Astrocyte (in vitro differentiated cells and primary cell): ENCODE measurements at regions not wholly inside any gene's neighbourhood (a gene's known extent, or its start where the extent isn't known, plus 50 kb on each side); places are given as distances from the start of the nearest gene placed in this dataset.

Experiments
- DNase-seq: peaks from one replicate; pipeline ENCODE4 v3.0.0-alpha.2; 2010; ENCODE audit warnings: low read depth
- FAIRE-seq: peaks from 2 replicates; lab custom pipeline; 2011; peaks lifted over from hg19 to GRCh38; lab: Jason Lieb, UNC
- H2AFZ ChIP-seq: 2 replicates; pipeline ENCODE4 v1.6.0; 2012; ENCODE audit warnings: low read depth, low read length, inconsistent platforms
- H3K27ac ChIP-seq: 2 replicates; pipeline ENCODE4 v1.5.1; 2011; ENCODE audit warnings: low read depth, low read length, inconsistent platforms
- H3K27me3 ChIP-seq: 2 replicates; pipeline ENCODE4 v1.6.0; 2011; ENCODE audit warnings: low read length, inconsistent platforms; ENCODE audit not compliant: insufficient read depth
- H3K36me3 ChIP-seq: 2 replicates; pipeline ENCODE4 v1.5.1; 2011; ENCODE audit warnings: low read length, inconsistent platforms; ENCODE audit not compliant: insufficient read depth
- H3K4me1 ChIP-seq: 2 replicates; pipeline ENCODE4 v1.5.1; 2011; ENCODE audit warnings: low read length, inconsistent platforms; ENCODE audit not compliant: insufficient read depth
- H3K4me2 ChIP-seq: 2 replicates; pipeline ENCODE4 v1.6.0; 2012; ENCODE audit warnings: low read length, inconsistent platforms
- H3K4me3 ChIP-seq: 2 replicates; pipeline ENCODE4 v1.5.1; 2011; ENCODE audit warnings: low read depth, mild to moderate bottlenecking, low read length, inconsistent platforms; ENCODE audit not compliant: insufficient read depth
- H3K79me2 ChIP-seq: 2 replicates; pipeline ENCODE4 v1.6.0; 2012; ENCODE audit warnings: mild to moderate bottlenecking, low read length, inconsistent platforms; ENCODE audit not compliant: insufficient read depth
- H3K9ac ChIP-seq: 2 replicates; pipeline ENCODE4 v1.6.0; 2012; ENCODE audit warnings: mild to moderate bottlenecking, low read length, inconsistent platforms
- H3K9me3 ChIP-seq: 2 replicates; pipeline ENCODE4 v1.5.1; 2012; ENCODE audit warnings: low read depth, mild to moderate bottlenecking, low read length, inconsistent platforms; ENCODE audit not compliant: insufficient read depth
- H4K20me1 ChIP-seq: 2 replicates; pipeline ENCODE4 v1.6.0; 2012; ENCODE audit warnings: low read length, inconsistent platforms; ENCODE audit not compliant: insufficient read depth
- H3K27ac Mint-ChIP-seq: one replicate; pipeline ENCODE4 v1.8.0; 2021; ENCODE audit warnings: mild to moderate bottlenecking, mixed read lengths; ENCODE audit not compliant: unreplicated experiment
- H3K27me3 Mint-ChIP-seq: one replicate; pipeline ENCODE4 v1.8.0; 2021; ENCODE audit warnings: low read depth, mixed read lengths; ENCODE audit not compliant: unreplicated experiment
- H3K36me3 Mint-ChIP-seq: one replicate; pipeline ENCODE4 v1.8.0; 2021; ENCODE audit warnings: low read depth, mixed read lengths; ENCODE audit not compliant: unreplicated experiment
- H3K4me1 Mint-ChIP-seq: one replicate; pipeline ENCODE4 v1.8.0; 2021; ENCODE audit warnings: low read depth, mixed read lengths; ENCODE audit not compliant: unreplicated experiment
- H3K4me3 Mint-ChIP-seq: one replicate; pipeline ENCODE4 v1.8.0; 2021; ENCODE audit warnings: mild to moderate bottlenecking, moderate library complexity, mixed read lengths; ENCODE audit not compliant: unreplicated experiment
- H3K9me3 Mint-ChIP-seq: one replicate; pipeline ENCODE4 v1.8.0; 2021; ENCODE audit warnings: mild to moderate bottlenecking, mixed read lengths; ENCODE audit not compliant: unreplicated experiment
- EZH2 ChIP-seq: IDR thresholded peaks from 2 replicates; pipeline ENCODE4 v1.6.1; 2012; ENCODE audit warnings: mild to moderate bottlenecking, low read length, inconsistent platforms; ENCODE audit not compliant: insufficient read depth
- TF ChIP-seq, protein P1 (sequence below): IDR thresholded peaks from 2 replicates; pipeline ENCODE4 v1.5.1; 2011; ENCODE audit warnings: low read depth, mild to moderate bottlenecking, inconsistent platforms, low read length, moderate library complexity; ENCODE audit not compliant: insufficient read depth

DNA sequence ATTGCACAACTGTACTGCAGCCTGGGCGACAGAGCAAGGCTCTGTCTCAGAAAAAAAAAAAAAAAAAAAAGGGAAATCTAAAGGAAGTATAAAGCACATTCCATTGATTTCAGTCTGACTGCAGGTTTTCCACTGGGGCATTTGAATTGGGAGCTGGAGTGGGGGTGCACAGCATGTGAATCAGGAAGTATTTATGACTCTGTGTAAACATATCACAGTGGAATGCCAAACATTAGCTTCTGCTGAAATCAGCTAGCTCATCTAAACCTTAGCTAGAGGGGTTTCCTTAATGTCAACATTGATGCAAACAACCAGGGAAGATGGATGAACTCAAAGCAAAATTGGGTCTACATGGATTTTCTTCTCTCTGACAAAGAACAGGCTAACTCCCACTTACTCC lies 641.0 kb upstream of the EEF2KMT start:
- Histone ChIP-seq H2AFZ (no peak overlapping the region), H3K36me3 (no peaks in the 10 kb centered on the region), H3K4me3 (no peak overlapping the region), H3K27me3 (no peaks in the 10 kb centered on the region), H4K20me1 (no peaks in the 10 kb centered on the region), H3K4me2 (no peak overlapping the region), H3K4me1 (no peaks in the 10 kb centered on the region), H3K79me2 (no peaks in the 10 kb centered on the region), H3K9ac (no peak overlapping the region), H3K27ac (no peak overlapping the region), H3K9me3 (peaks cover 5% of the 10 kb centered on the region)
- Mint-ChIP-seq H3K27ac (no peak overlapping the region), H3K36me3 (peaks cover 1% of the 10 kb centered on the region), H3K4me1 (peaks cover 7% of the 10 kb centered on the region), H3K9me3 (peaks cover 6% of the 10 kb centered on the region), H3K27me3 (peaks cover 9% of the 10 kb centered on the region), H3K4me3 (no peak overlapping the region)
- DNase-seq (no peak), FAIRE-seq (no peak)
- TF ChIP-seq, protein P1, sequence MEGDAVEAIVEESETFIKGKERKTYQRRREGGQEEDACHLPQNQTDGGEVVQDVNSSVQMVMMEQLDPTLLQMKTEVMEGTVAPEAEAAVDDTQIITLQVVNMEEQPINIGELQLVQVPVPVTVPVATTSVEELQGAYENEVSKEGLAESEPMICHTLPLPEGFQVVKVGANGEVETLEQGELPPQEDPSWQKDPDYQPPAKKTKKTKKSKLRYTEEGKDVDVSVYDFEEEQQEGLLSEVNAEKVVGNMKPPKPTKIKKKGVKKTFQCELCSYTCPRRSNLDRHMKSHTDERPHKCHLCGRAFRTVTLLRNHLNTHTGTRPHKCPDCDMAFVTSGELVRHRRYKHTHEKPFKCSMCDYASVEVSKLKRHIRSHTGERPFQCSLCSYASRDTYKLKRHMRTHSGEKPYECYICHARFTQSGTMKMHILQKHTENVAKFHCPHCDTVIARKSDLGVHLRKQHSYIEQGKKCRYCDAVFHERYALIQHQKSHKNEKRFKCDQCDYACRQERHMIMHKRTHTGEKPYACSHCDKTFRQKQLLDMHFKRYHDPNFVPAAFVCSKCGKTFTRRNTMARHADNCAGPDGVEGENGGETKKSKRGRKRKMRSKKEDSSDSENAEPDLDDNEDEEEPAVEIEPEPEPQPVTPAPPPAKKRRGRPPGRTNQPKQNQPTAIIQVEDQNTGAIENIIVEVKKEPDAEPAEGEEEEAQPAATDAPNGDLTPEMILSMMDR = no peak
- no peak for TF ChIP-seq EZH2

DNA sequence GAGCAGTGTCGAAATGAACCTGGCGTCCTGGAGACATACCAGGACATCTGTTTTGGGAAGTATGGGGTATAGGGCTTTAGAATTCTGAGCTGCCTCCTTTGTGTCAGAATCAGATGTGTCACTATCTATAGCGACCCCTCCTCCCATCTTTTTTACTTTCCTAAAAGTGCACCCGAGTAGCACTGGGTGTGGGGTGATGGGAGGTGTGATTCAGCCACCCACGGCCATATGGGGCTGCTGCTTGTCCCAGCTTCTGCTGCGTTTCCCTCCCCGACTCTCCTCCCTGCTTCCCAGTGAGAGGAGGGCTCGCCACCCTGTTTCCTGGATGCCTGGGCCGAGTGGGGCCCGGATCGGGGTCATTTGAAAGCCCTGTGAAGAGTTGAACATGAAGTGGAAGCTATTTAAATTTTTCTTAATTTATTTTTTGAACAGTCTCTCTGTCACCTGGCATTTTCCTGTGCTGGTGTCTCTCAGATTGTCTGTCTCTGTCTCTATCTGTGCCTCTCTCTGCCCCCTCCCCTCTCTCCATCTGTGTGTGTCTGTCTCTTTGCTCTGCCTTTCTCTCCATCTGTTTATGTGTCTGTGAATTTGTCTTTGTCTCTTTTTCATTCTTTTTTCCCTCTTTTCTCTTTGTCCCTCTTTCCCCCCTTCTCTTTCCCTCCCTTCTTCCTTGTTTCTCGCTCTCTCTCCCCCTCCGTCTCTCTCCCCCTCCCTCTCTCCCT lies 638.8 kb upstream of the EEF2KMT start:
- no peak overlapping the region for H3K9ac ChIP-seq
- Mint-ChIP-seq H3K27me3 (peaks cover 11% of the 10 kb centered on the region), H3K4me3 (no peak overlapping the region), H3K9me3 (peaks cover 8% of the 10 kb centered on the region), H3K4me1 (peaks cover 7% of the 10 kb centered on the region), H3K36me3 (peaks cover 1% of the 10 kb centered on the region), H3K27ac (no peak overlapping the region)
- no peaks in the 10 kb centered on the region for H3K4me1 ChIP-seq
- H4K20me1 ChIP-seq = no peaks in the 10 kb centered on the region
- H3K27ac ChIP-seq = no peak overlapping the region
- no peaks in the 10 kb centered on the region for H3K36me3 ChIP-seq
- no peaks in the 10 kb centered on the region for H3K27me3 ChIP-seq
- no peak overlapping the region for H3K4me3 ChIP-seq
- DNase-seq = no peak
- TF ChIP-seq, protein P1 = no peak
- no peak for TF ChIP-seq EZH2
- H3K4me2 ChIP-seq = no peak overlapping the region
- no peak overlapping the region for H2AFZ ChIP-seq
- H3K79me2 ChIP-seq = no peaks in the 10 kb centered on the region
- H3K9me3 ChIP-seq = peaks cover 5% of the 10 kb centered on the region
- no peak for FAIRE-seq

DNA sequence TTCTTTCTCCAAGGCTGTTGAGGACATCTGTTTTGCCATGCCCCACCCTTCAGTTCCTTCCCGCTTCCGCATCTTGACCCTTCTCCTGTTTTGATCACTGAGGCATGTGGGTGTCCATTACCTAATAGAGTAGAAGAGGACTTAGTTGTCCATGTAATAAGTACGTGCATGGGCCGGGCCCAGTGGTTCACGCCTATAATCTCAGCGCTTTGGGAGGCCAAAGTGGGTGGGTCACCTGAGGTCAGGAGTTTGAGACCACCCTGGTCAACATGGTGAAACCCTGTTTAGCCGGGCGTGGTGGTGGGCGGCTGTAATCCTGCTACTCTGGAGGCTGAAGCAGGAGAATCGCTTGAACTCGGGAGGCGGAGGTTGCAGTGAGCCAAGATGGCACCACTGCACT lies 637.8 kb upstream of the EEF2KMT start:
- Mint-ChIP-seq H3K27ac (no peak overlapping the region), H3K4me3 (no peak overlapping the region), H3K9me3 (peaks cover 8% of the 10 kb centered on the region), H3K27me3 (peaks cover 11% of the 10 kb centered on the region), H3K36me3 (peaks cover 1% of the 10 kb centered on the region), H3K4me1 (peaks cover 7% of the 10 kb centered on the region)
- DNase-seq (no peak), FAIRE-seq (no peak)
- H3K4me2 ChIP-seq = no peak overlapping the region
- no peak overlapping the region for H2AFZ ChIP-seq
- H3K9ac ChIP-seq = no peak overlapping the region
- no peaks in the 10 kb centered on the region for H4K20me1 ChIP-seq
- no peak overlapping the region for H3K27ac ChIP-seq
- no peaks in the 10 kb centered on the region for H3K27me3 ChIP-seq
- peaks cover 9% of the 10 kb centered on the region for H3K9me3 ChIP-seq
- H3K4me3 ChIP-seq = no peak overlapping the region
- H3K4me1 ChIP-seq = no peaks in the 10 kb centered on the region
- TF ChIP-seq EZH2 = no peak
- TF ChIP-seq, protein P1 = no peak
- no peaks in the 10 kb centered on the region for H3K79me2 ChIP-seq
- H3K36me3 ChIP-seq = no peaks in the 10 kb centered on the region
